Progenitor cell of endocrine pancreas (in vitro differentiated cells): ENCODE measurements at regions not wholly inside any gene's neighbourhood (a gene's known extent, or its start where the extent isn't known, plus 50 kb on each side); places are given as distances from the start of the nearest gene placed in this dataset.

Source experiments
- DNase-seq: peaks from one replicate; pipeline ENCODE4 v3.0.0; 2021; ENCODE audit warnings: low spot score; ENCODE audit not compliant: unreplicated experiment
- H3K27ac Mint-ChIP-seq: 2 replicates; pipeline ENCODE4 v1.8.0; 2021; ENCODE audit warnings: mild to moderate bottlenecking, moderate library complexity, mixed read lengths
- H3K27me3 Mint-ChIP-seq: 2 replicates; pipeline ENCODE4 v1.8.0; 2021; ENCODE audit warnings: mixed read lengths
- H3K36me3 Mint-ChIP-seq: 2 replicates; pipeline ENCODE4 v1.8.0; 2022; ENCODE audit warnings: mixed read lengths; ENCODE audit not compliant: insufficient read depth
- H3K4me1 Mint-ChIP-seq: 2 replicates; pipeline ENCODE4 v1.8.0; 2021; ENCODE audit warnings: low read depth, mixed read lengths
- H3K4me3 Mint-ChIP-seq: 2 replicates; pipeline ENCODE4 v1.8.0; 2021; ENCODE audit warnings: low read depth, mild to moderate bottlenecking, moderate library complexity, mixed read lengths
- H3K9me3 Mint-ChIP-seq: 2 replicates; pipeline ENCODE4 v1.8.0; 2021; ENCODE audit warnings: low read depth, mixed read lengths
- TF ChIP-seq, protein P1 (sequence below): fragments of 200-600 bp; sonication (generic); IDR thresholded peaks from one replicate; pipeline ENCODE4 v1.5.0; 2021; ENCODE audit warnings: antibody characterized with exemption, mild to moderate bottlenecking; ENCODE audit not compliant: unreplicated experiment

DNA sequence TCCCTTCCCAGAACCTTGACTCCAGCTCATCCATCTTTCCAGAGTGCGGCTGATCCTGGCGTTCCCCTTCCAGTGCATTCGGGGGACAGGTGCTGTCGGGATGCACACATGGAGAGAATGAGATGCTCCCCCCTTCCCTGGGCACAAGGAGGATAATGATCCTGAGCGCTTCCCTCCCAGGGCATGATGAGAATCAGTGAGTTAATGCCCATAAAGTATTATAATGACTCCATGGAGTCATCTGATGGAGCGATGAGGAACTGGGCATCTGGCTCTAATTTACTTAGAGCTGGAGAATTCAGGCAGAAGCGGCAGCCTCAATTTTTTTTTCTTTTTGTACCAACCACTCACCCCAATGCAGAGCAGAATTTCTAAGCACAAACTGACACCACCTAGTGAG lies 79.6 kb upstream of the SKOR2 start:
- Mint-ChIP-seq H3K4me3 (no peak overlapping the region), H3K36me3 (no peaks in the 10 kb centered on the region), H3K27me3 (peaks cover 31% of the 10 kb centered on the region), H3K27ac (no peak overlapping the region), H3K4me1 (peaks cover 5% of the 10 kb centered on the region), H3K9me3 (no peaks in the 10 kb centered on the region)
- DNase-seq = no peak
- TF ChIP-seq, protein P1, sequence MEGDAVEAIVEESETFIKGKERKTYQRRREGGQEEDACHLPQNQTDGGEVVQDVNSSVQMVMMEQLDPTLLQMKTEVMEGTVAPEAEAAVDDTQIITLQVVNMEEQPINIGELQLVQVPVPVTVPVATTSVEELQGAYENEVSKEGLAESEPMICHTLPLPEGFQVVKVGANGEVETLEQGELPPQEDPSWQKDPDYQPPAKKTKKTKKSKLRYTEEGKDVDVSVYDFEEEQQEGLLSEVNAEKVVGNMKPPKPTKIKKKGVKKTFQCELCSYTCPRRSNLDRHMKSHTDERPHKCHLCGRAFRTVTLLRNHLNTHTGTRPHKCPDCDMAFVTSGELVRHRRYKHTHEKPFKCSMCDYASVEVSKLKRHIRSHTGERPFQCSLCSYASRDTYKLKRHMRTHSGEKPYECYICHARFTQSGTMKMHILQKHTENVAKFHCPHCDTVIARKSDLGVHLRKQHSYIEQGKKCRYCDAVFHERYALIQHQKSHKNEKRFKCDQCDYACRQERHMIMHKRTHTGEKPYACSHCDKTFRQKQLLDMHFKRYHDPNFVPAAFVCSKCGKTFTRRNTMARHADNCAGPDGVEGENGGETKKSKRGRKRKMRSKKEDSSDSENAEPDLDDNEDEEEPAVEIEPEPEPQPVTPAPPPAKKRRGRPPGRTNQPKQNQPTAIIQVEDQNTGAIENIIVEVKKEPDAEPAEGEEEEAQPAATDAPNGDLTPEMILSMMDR = no peak

GRCh38 chr18:47323158-47323557 lies 71.7 kb upstream of the SKOR2 start:
- Mint-ChIP-seq H3K27me3 (peaks cover 13% of the 10 kb centered on the region), H3K4me1 (peaks cover 5% of the 10 kb centered on the region), H3K9me3 (no peaks in the 10 kb centered on the region), H3K36me3 (no peaks in the 10 kb centered on the region), H3K4me3 (no peak overlapping the region), H3K27ac (no peak overlapping the region)
- TF ChIP-seq, protein P1 = no peak
- DNase-seq = no peak

GRCh38 chr18:47321815-47322214 lies 70.4 kb upstream of the SKOR2 start:
- TF ChIP-seq, protein P1 = no peak
- Mint-ChIP-seq H3K9me3 (no peaks in the 10 kb centered on the region), H3K36me3 (no peaks in the 10 kb centered on the region), H3K4me1 (peaks cover 1% of the 10 kb centered on the region), H3K4me3 (no peak overlapping the region), H3K27ac (no peak overlapping the region), H3K27me3 (peaks cover 21% of the 10 kb centered on the region)
- no peak for DNase-seq

- Mint-ChIP-seq H3K4me3 (no peak overlapping the region), H3K4me1 (peaks cover 1% of the 10 kb centered on the region), H3K36me3 (no peaks in the 10 kb centered on the region), H3K9me3 (no peaks in the 10 kb centered on the region), H3K27me3 (peaks cover 38% of the 10 kb centered on the region), H3K27ac (no peak overlapping the region)
- no peak for DNase-seq
- TF ChIP-seq, protein P1 = no peak
Observed at GRCh38 chr18:47317824-47318508, 66.5 kb upstream of the SKOR2 start.

GRCh38 chr18:47316924-47317323 lies 65.5 kb upstream of the SKOR2 start:
- no peak for DNase-seq
- H3K27ac Mint-ChIP-seq = no peak overlapping the region
- peaks cover 1% of the 10 kb centered on the region for H3K4me1 Mint-ChIP-seq
- peaks cover 48% of the 10 kb centered on the region for H3K27me3 Mint-ChIP-seq
- H3K36me3 Mint-ChIP-seq = no peaks in the 10 kb centered on the region
- TF ChIP-seq, protein P1 = no peak
- H3K9me3 Mint-ChIP-seq = no peaks in the 10 kb centered on the region
- no peak overlapping the region for H3K4me3 Mint-ChIP-seq
